GM18520 (cell line): ENCODE measurements at regions not wholly inside any gene's neighbourhood (a gene's known extent, or its start where the extent isn't known, plus 50 kb on each side); places are given as distances from the start of the nearest gene placed in this dataset.
"Not testable (repeated sequence)": the region's sequence is repeated elsewhere in the genome, so short reads cannot be mapped to it uniquely, and the experiment has no call there.

ENCODE experiments used
- ATAC-seq: cut with Tn5 transposase; IDR thresholded peaks from one replicate; pipeline ENCODE4 v1.9.1; 2021; ENCODE audit not compliant: unreplicated experiment

DNA sequence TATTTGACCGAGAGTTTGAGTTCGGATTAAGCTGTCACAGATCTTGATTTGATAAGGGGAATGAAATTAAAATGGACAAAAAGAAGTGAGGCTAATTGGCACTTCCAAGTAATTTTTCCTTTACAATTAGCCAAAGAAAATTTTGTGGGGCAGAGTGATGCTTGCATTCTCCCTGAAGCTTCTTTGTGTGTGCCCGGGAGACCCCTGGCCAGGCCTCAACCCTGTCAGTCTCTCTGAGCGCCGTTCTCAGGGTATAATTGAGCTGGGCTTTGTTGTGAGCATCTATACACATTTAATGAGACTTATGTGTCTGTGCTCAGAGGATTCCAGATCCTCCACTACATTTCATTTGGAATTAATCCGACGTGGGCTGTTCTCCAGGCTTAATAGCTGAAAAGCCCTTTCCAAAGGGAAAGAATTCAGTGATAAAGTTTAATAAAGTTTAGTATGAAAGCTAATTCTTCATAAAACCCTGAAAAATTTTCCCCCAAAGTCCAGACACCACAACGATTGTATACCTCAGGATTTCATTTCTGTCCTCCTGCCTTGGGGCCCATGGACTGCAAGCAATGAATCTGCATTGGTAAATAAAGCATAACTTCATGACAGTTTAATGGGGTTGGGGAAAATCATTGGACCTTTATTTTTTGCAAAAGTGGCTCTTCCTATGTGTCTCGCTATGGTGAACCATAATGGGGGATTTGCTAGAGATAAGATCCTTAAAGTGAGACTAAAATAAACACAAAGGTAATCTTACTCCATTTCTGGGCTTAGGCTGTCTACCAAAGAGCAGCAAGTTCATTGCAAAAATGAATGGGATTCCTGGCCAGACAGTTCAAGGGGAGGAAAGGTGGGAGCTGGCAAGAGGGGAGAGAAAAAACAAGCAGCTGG is 292.6 kb downstream of the C12orf75 start:
- no peak for ATAC-seq

DNA sequence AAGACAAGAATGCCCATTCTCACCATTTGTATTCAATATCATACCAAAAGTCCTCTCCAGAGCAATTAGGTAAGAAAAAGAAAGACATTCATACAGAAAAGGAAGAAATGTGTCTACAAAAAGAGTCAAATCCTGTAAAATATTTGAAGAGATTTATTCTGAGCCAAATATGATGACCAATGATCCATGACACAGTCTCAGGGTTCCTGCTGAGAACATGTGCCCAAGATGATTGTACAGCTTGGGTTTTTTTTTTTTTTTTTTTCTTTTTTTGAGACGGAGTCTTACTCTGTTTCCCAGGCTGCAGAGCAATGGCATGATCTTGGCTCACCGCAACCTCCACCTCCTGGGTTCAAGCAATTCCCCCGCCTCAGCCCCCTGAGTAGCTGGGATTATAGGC is 296.2 kb downstream of the C12orf75 start:
- ATAC-seq: no peak

DNA sequence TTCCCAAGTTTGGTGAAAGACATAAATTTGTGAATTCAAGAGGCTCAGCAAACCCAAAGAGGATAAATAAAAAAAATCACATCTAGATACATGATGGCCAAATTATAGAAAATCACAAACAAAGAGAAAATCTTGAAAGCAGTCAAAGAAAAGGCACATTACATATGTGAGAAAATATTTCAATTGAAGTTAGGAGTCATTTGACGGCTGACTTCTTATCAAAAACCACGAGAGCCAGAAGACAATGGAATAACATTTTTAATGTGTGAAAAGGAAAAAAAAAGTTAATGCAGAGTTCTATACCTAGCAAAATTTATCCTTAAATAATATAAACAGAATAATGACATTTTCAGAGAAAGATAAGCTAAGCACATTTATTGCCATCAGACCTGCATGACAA is 307.0 kb downstream of the C12orf75 start:
- no peak for ATAC-seq

DNA sequence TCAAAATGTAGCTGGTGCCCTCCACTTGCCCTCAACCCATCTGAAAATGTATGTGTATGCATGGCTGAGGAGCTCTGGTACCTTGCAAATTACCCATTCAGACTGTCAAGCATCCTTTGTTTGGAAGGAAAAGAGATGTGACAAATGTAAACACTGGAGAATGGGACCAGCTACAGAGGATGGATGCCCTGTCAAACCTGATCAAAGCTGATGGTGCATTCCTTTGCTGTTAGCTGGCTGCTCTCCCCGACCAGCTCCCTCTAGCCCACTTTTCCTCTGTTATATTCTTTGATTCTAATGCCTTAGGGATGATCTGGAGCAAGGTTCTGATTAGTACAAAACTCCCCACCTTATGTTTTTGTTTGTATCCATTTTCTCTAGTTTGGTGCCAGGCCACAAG is 310.3 kb downstream of the C12orf75 start:
- no peak for ATAC-seq

DNA sequence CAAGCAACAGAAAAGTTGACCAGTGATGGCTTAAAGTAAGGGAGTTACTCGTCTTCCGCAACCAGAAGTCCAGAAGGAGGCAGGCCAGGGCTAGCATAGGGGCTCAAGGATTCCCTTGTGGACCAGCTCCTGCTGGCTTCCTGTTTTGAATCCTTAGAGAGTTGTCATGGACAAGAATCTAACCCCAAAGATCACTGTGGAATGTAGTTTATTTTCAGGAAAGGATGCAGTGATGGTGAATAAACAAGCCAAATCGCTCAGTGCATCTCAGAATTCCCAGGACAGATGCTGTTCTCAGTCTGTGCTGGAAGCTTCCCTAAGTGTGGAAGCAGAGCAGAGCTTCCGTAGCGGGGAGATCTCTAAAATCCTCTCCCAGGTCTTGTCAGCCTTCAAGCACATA is 311.3 kb downstream of the C12orf75 start:
- no peak for ATAC-seq

DNA sequence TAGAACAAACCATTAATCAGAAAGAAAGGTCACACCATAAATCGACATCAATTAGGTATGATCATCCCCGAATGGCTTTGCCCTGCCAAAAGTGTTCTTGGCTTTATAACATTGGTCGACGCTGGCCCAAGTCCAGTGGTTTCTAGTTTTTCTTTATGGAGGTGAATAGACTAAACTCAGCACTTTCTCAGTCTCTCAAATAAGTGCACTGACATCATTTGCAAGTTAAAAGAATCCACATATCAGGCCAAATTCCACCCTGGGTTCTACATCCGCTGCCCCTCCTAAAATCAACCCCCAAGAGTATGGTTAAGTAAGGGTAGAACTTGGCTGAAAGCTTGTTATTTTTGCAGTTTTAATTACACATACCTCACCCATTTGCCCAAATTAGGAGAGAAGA is 314.3 kb downstream of the C12orf75 start:
- ATAC-seq: no peak

DNA sequence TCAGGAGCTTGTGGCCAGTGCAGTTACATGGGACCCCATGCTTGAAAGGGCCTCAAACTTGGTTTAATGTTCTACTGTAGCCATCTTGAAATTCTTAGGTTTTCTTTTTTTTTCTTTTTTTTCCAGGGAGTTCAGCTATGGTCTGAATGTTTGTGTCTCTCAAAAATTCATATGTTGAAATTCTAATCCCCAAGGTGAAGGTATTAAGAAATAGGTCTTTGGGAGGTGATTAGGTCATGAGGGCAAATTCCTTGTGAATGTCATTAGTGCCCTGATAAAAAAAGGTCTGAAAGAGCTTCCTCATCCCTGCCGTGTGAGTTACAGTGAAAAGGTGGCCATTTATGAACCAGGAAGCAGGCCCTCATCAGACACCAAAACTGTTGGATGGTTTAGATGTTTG is 324.1 kb downstream of the C12orf75 start:
- ATAC-seq: no peak

DNA sequence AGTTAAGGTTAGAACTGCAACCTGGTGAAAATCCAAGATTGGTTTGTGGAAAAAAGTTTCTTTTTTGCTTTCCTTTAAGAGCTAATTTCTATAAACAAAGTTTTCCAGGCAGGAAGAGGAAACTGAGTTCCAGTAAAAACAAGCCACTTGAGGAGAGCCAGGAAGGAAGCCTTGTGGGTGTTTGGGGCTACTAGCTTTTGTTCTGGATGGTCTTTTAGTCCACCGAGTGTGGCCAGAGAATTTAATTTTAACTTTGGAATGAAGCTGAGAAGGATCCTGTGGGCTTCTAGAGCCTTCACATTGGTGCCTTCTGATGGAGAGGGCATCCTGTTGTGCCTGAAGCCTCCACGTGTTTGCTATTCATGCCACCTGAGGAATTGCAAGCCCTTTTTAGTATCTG is 327.9 kb downstream of the C12orf75 start:
- ATAC-seq: no peak

DNA sequence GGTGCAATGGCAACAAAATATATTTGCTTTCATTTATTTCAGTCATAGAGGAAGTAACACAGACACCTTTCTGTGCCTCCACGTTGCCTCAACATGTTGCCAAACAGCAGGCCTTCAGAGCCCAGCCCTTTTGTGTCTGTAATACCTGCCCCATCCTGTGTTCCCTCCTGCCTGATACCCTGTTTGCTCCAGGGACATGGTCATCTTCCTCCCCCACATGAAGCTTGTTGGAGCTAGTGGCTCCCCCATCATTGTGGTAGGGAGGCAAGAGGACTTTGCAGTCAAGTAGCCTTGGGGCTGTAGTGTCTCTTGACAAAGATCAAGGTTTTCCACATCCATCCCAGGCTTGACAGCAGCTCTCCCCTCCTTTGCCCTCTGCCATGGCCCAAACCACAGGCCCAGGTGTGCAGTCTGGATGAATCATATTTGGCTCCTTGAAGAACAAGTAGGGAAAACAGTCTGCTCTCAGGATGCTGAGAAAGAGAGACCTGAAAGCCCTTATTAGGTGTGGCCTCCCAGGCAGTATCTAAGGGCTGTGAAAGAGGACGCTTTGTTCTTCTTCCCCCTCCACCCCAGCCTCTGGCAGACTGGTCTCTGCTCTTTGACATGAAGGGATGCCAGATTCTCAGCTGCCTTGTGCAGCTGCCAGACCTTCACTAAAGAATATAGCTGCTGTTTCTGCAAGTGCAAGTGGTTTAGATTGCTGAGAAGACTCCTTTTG is 329.0 kb downstream of the C12orf75 start:
- no peak for ATAC-seq

DNA sequence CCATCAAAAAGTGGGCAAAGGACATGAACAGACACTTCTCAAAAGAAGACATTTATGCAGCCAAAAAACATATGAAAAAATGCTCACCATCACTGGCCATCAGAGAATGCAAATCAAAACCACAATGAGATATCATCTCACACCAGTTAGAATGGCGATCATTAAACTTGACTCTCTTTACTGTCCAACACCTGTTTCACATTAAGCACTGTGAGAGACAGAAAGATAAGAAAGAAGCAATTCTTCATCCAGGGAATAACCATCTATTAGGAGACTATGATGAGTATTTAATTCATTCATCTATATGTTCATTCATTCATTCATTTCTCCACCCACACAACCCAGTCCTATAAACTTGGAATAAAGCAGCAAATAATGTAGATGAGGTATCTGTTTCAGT is 334.3 kb downstream of the C12orf75 start:
- not testable (repeated sequence) for ATAC-seq

DNA sequence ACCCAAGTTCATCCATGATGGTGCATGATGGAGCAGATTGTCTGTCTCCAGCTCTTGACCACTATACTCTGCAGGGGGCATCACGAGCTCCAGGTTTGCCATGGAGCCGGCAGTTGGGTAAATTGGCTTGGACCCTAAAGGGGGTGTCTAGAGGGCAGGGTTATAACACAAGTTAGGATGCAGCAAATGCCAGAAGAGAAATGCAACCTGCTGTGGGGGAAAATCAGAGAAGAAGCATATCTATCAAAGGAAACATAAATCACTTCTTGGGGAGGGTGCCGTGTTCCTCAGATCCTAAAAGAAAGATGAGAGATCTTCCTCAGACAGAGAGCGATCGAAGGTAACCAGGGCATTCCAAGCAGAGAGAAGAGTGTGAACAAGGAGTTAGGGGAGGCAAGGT is 334.9 kb downstream of the C12orf75 start:
- no peak for ATAC-seq

DNA sequence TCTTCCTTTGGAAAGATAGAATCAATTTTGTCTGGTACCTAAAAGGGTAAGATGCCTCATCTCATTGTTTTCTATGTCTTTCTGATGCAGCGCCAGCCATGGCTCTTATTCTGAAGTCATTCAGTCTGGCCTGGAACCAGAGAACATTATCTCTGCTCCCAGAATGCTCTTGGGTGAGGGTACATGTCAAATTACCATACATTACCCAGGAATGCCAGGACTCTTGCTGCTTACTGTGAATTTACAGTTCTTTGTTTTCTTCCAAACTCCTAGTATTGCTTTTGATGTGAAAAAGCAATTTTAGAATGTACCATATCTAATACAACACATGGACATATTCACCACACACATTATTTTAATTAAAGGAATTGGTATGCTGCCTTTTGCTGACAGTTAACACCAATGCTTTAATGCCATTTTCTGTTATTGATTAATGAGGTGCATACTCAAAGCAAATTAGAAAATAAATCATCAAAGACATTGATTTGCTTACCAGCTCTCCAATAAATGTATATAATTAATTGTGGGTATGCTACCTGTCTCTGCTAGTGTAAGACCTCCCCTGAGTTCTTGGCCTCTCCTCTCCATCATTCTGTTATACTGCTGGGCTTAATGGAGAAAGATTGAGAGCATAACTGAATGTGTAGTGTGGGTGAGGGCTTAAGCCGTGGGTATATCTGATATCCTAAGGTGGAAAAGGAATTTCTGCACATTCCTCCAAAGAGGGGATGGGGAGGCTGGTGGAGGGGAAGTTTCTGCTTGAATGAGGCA is 337.7 kb downstream of the C12orf75 start:
- no peak for ATAC-seq

DNA sequence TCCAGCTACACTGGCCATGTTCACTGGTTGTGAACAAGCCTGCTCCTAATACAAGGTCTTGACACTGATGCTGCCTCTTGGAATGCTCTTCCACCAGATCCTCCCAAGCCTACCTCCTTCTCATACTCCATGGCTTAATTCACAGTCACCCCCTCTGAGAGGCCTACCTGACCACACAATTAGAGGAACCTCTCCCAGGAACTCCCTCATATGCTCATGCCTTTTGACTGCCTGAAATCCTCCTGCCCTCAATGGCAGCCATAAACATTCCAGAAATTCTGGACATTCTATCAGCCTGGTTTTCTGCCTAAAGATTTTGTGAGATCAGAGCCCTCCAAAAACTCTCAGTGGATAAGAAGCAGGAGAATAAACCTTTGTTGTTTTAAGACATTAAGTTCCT is 340.2 kb downstream of the C12orf75 start:
- no peak for ATAC-seq

DNA sequence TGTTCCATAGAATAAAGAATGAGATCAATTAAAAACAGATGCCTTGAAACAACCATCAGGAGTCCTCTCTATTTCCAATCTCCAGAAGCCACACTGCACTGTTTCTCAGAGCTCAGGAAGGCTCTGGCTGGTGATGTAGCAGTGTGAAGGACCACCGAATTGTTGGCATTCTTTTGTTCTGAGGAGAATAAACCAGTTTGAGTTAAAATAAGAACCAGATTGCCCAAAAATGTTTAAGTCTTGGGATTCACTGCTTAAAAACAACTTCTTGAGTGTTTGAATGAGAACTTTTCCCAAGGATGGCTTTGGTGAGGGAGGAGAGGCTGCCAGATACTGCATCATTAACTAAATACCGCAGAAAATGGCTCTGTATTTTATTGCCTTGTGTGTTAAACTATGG is 341.2 kb downstream of the C12orf75 start:
- ATAC-seq: no peak

DNA sequence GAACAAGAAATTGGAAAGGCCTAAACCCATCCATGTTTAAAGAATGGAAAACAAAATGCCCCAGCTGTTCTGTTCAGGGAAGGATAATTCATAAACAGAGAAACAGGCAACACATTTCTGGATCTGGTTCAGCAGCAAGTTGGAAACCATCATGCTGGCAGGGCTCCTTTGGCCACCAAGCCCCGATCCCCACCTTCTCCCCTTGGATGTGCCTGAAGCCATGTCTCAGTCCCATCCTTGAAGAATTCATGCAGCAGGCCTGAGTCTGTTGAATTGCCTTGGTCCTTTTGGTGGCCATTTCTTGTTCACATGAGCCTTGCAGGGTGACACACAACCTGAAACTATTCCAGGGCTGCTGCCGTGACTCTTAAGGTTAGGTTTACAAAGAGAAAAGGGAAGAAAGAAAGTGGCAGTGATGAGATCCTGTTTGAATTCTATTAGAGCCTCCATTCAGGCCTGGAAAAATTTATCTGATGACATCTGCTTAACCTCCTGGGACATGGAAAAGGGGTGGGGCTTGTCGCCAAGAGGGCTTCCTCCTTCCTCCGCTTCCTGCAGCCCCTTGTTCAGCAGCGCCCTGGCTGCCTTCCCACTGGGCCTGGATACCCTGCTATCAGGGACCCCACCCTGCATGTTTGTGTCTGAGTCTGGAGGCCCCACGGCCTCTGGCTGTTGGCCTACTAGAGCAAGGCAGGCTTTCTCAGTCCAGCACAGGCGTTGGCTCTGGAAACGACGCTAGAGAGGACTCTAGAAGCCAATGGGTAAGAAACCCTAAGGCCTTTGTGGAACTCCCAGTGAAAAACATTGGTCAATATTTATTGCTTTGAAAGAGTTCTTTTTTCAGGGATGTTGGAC is 341.9 kb downstream of the C12orf75 start:
- ATAC-seq: no peak

DNA sequence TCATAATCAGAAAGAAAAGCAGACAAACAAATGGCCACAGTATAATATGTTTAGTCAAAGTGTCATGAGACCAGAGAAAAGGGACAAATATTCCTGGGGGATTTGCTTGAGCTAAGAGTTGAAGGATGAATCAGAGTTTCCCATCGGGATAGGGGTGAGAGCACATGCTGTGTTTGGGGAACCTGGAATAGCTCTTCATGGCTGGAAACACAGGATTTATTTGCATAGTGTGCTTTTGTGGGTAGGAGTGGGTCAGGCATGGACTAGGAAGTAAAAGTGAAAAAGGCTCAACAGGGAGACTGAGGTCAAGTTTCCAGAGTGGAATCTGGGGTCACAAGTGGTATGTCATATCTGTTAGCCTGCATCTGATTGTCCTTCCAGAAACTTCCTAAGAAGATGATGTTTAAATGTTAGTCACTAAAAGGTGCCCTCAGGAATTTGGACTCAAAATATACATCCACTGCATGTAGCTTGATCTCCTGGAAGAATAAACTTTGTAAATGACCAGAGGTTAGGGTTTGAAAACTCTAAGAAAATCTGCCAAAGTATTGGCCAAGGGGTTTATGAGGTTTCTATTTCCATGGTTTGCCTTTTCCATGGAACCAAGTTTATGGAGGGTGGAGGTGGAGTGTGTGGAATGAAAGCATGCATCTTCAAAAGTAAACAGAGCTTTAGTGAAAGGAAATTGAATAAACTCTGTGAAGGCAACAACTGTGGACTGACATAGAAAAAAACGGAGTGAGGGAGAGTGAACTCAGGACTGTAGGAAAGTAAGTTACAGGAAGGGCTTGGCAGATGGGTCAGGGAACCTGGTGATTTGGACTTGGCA is 344.6 kb downstream of the C12orf75 start:
- no peak for ATAC-seq

DNA sequence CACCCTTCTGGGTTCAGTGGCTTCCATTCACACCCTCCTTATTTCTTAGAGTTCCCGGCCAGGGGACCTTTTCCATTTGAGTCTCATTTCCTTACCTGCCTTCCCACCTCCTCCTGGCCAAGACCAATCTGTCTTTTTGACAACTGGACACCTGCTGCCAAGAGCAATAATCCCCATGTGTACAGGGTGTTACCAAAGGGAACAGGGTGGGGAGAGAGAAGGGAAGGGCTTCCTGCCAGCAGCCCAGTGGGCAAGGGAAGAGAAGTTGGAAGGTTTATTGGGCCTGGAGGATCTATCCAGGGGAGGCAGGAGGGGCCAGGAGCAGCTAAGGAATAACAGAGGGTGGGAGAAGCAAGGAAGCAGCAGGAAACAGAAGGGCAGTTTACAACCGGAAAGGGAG is 346.2 kb downstream of the C12orf75 start:
- ATAC-seq: no peak

DNA sequence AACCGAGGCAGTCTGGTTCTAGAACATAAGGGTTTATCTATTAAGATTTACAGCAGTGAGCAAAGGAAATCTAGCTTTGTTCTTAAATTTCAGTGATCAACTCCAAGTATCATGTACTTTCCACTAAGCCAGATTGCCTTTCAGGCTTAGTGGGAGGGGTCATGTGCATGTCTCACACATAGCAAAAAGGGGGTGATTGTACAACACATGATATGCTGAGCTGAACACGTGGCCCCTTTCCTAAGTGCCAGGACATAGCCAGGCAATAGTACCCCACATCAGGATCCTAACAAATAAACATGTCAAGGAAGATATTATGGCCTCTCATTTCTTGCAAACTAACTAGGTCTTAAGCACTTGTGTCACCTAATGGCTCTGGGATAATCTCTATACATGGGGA is 347.2 kb downstream of the C12orf75 start:
- no peak for ATAC-seq

DNA sequence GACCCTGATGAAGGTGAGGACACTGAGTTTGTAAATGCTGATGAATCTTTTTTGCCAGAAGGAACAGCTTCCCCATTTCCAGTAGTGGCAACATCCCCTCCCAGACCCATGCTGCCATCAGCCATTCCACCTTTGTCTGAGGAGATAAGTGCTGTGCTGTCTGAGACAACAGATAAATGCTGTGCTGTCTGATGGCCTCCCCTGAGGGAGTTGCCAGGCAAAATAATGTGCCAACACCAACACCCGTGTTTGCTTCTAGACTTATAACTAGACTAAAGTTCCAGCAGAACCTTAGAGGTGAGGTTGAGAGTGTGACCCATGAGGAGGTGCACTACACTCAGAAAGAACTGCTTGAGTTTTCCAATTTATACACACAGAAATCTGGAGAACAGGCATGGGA is 349.5 kb downstream of the C12orf75 start:
- ATAC-seq: no peak

DNA sequence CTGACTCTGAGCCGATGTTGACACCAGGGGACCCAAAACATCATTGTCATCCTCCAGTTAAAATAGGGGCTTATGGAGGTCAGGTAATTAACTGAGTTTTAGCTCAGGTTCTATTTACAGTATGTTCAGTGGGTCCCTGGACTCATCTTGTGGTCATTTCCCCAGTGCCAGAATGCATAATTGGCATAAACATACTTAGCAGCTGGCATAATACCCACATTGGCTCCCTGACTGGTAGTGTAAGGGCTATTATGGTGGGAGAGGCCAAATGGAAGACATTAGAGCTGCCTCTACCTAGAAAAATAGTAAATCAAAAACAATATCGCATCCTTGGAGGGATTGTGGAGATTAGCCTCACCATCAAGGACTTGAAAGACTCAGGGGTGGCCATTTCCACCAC is 350.9 kb downstream of the C12orf75 start:
- ATAC-seq: no peak
